Keratinocyte (primary cell): ENCODE measurements at regions not wholly inside any gene's neighbourhood (a gene's known extent, or its start where the extent isn't known, plus 50 kb on each side); places are given as distances from the start of the nearest gene placed in this dataset.

Experiments
- EZH2 ChIP-seq: IDR thresholded peaks from one replicate; pipeline ENCODE4 v1.6.1; 2012; ENCODE audit warnings: inconsistent platforms, mild to moderate bottlenecking, low read length, moderate library complexity
- TF ChIP-seq, protein P1 (sequence below), 3 experiments: IDR thresholded peaks in 1 of 3; conservative IDR thresholded peaks in 1 of 3; optimal IDR thresholded peaks in 1 of 3; 2 replicates in 2 of 3; 3 replicates in 1 of 3; pipeline versions ENCODE3 to v1.5.1; 2011; ENCODE audit warnings: low read length in 3 of 3, mild to moderate bottlenecking in 3 of 3, moderate library complexity in 2 of 3, control low read depth in 1 of 3, inconsistent platforms in 1 of 3; ENCODE audit not compliant: insufficient read depth in 2 of 3; ENCODE audit errors: extremely low read depth in 1 of 3

DNA sequence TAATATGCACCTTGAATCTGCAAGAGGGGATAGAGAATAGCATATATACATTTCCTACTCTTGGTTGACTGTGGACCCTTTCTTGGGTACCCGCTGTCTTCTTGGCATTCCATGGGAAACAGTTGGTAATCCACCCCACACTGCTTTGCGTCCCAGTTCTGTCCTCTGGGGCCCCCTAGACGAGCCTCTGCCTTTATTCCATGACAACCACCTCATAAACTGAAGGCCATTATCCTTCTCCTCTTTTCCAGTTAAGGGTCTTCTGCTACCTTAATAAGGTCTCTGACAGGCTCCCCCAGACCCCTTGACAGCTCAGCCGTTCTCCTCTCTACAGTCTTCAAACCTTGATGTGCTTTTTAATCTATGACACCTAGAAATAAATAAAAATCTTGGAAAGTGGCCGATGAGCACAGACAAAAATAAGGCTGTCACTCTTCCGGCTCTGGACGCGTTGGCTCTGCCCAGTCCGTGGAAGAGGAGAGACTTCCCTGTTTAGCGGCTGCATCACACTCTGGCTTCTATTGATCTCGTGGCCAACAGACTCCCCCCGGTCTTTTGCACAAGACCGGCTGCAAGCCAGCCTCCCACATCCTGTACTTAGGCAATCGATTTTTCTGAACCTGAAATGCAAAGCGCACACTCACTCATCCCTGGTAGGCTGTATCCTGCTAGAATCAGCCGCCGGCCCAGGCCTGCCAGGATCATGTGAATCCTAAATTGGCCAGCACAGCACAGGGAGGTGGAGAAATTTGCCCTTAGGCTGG lies 251.0 kb upstream of the TLE3 start:
- TF ChIP-seq, protein P1, sequence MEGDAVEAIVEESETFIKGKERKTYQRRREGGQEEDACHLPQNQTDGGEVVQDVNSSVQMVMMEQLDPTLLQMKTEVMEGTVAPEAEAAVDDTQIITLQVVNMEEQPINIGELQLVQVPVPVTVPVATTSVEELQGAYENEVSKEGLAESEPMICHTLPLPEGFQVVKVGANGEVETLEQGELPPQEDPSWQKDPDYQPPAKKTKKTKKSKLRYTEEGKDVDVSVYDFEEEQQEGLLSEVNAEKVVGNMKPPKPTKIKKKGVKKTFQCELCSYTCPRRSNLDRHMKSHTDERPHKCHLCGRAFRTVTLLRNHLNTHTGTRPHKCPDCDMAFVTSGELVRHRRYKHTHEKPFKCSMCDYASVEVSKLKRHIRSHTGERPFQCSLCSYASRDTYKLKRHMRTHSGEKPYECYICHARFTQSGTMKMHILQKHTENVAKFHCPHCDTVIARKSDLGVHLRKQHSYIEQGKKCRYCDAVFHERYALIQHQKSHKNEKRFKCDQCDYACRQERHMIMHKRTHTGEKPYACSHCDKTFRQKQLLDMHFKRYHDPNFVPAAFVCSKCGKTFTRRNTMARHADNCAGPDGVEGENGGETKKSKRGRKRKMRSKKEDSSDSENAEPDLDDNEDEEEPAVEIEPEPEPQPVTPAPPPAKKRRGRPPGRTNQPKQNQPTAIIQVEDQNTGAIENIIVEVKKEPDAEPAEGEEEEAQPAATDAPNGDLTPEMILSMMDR (optimal IDR thresholded peaks at IDR 0.05 in 1 of 3, IDR thresholded peaks at IDR 0.05 in 1 of 3, conservative IDR thresholded peaks at IDR 0.05 in 1 of 3; ENCODE audit: extremely low read depth in 1 of 3, insufficient read depth in 2 of 3, low read length in 3 of 3), result no peak
- TF ChIP-seq EZH2, result peak; percentile 9
